ENCODE measurements at regions not wholly inside any gene's neighbourhood (a gene's known extent, or its start where the extent isn't known, plus 50 kb on each side); places are given as distances from the start of the nearest gene placed in this dataset.

- DNase-seq, result no peak
- no peak overlapping the region for H3K27ac ChIP-seq (ENCODE audit: low read depth in 1 of 2, low read length in 1 of 2)
- H3K4me3 ChIP-seq, result no peak overlapping the region
- no peaks in the 10 kb centered on the region for H3K4me1 ChIP-seq (ENCODE audit: control insufficient read depth in 5 of 5, insufficient read depth in 5 of 5, low read length in 5 of 5)
- TF ChIP-seq CTCF (IDR thresholded peaks at IDR 0.05; ENCODE audit: control extremely low read depth, extremely low read depth), result no peak
- H3K36me3 ChIP-seq (ENCODE audit: control insufficient read depth in 4 of 4, insufficient read depth in 4 of 4, low read length in 4 of 4), result no peaks in the 10 kb centered on the region
- ATAC-seq (ENCODE audit: insufficient read depth, low FRiP score), result no peak
- no peak overlapping the region for H3K9ac ChIP-seq (ENCODE audit: insufficient read depth in 1 of 2, low read length in 2 of 2)
- H3K27me3 ChIP-seq (ENCODE audit: control insufficient read depth in 3 of 3, insufficient read depth in 3 of 3, low read length in 2 of 3), result no peaks in the 10 kb centered on the region
- WGBS, 2 donors, result 38 to 67% methylated on average over 16 of the region's 16 CpGs
- H3K9me3 ChIP-seq (ENCODE audit: control insufficient read depth in 4 of 4, insufficient read depth in 3 of 4, low read length in 3 of 4), result no peaks in the 10 kb centered on the region
Observed at GRCh38 chr12:116443821-116444589, 115.2 kb upstream of the MAP1LC3B2 start.

- 72 to 84% methylated on average over 7 of the region's 7 CpGs for WGBS, 2 donors
- TF ChIP-seq CTCF (IDR thresholded peaks at IDR 0.05; ENCODE audit: control extremely low read depth, extremely low read depth), result no peak
- no peaks in the 10 kb centered on the region for H3K9me3 ChIP-seq (ENCODE audit: control insufficient read depth in 4 of 4, insufficient read depth in 3 of 4, low read length in 3 of 4)
- ATAC-seq (ENCODE audit: insufficient read depth, low FRiP score) (no peak), DNase-seq (no peak)
- H3K27me3 ChIP-seq (ENCODE audit: control insufficient read depth in 3 of 3, insufficient read depth in 3 of 3, low read length in 2 of 3), result no peaks in the 10 kb centered on the region
- no peaks in the 10 kb centered on the region for H3K4me1 ChIP-seq (ENCODE audit: control insufficient read depth in 5 of 5, insufficient read depth in 5 of 5, low read length in 5 of 5)
- H3K9ac ChIP-seq (ENCODE audit: insufficient read depth in 1 of 2, low read length in 2 of 2), result no peak overlapping the region
- H3K27ac ChIP-seq (ENCODE audit: low read depth in 1 of 2, low read length in 1 of 2), result no peak overlapping the region
- no peaks in the 10 kb centered on the region for H3K36me3 ChIP-seq (ENCODE audit: control insufficient read depth in 4 of 4, insufficient read depth in 4 of 4, low read length in 4 of 4)
- no peak overlapping the region for H3K4me3 ChIP-seq
Observed at GRCh38 chr12:116444590-116444943, 114.6 kb upstream of the MAP1LC3B2 start.

- Histone ChIP-seq H3K9me3 (ENCODE audit: control insufficient read depth in 4 of 4, insufficient read depth in 3 of 4, low read length in 3 of 4) (no peaks in the 10 kb centered on the region), H3K27ac (ENCODE audit: low read depth in 1 of 2, low read length in 1 of 2) (no peak overlapping the region), H3K36me3 (ENCODE audit: control insufficient read depth in 4 of 4, insufficient read depth in 4 of 4, low read length in 4 of 4) (no peaks in the 10 kb centered on the region), H3K4me1 (ENCODE audit: control insufficient read depth in 5 of 5, insufficient read depth in 5 of 5, low read length in 5 of 5) (no peaks in the 10 kb centered on the region), H3K27me3 (ENCODE audit: control insufficient read depth in 3 of 3, insufficient read depth in 3 of 3, low read length in 2 of 3) (no peaks in the 10 kb centered on the region), H3K9ac (ENCODE audit: insufficient read depth in 1 of 2, low read length in 2 of 2) (no peak overlapping the region), H3K4me3 (no peak overlapping the region)
- DNase-seq (no peak), ATAC-seq (ENCODE audit: insufficient read depth, low FRiP score) (no peak)
- 92 to 95% methylated on average over 11 of the region's 11 CpGs for WGBS, 2 donors
- no peak for TF ChIP-seq CTCF (IDR thresholded peaks at IDR 0.05; ENCODE audit: control extremely low read depth, extremely low read depth)
Observed at GRCh38 chr12:116448165-116448739, 110.9 kb upstream of the MAP1LC3B2 start.

Measured in lung (tissue), 11 donors.